Left lung (tissue), 4 donors: ENCODE measurements at regions not wholly inside any gene's neighbourhood (a gene's known extent, or its start where the extent isn't known, plus 50 kb on each side); places are given as distances from the start of the nearest gene placed in this dataset.

Experiments
- ATAC-seq: fragments of 200-7000 bp; cut with Tn5 transposase; one replicate; pipeline ENCODE4 v1.9.1; 2020; ENCODE audit warnings: moderate library complexity
- DNase-seq, 4 donors: peaks; one replicate each; pipeline ENCODE4 v3.0.0-alpha.2; 2013 to 2020
- H3K27ac ChIP-seq, 2 donors: fragments of 200-600 bp; sonication (generic) in 1 of 2; one replicate each; pipeline versions ENCODE4 v1.5.0 to v1.8.0; 2020 to 2021
- H3K27me3 ChIP-seq, 2 donors: fragments of 200-600 bp; sonication (generic) in 1 of 2; one replicate each; pipeline versions ENCODE4 v1.5.0 to v1.8.0; 2020 to 2021
- H3K36me3 ChIP-seq, 2 donors: fragments of 200-600 bp; sonication (generic) in 1 of 2; one replicate each; pipeline versions ENCODE4 v1.5.0 to v1.8.0; 2020 to 2021
- H3K4me1 ChIP-seq, 2 donors: fragments of 200-600 bp; one replicate each; pipeline ENCODE4 v1.8.0; 2021
- H3K4me3 ChIP-seq, 2 donors: fragments of 200-600 bp; sonication (generic) in 1 of 2; one replicate each; pipeline versions ENCODE4 v1.5.0 to v1.8.0; 2020 to 2021; ENCODE audit warnings: mild to moderate bottlenecking in 1 of 2
- H3K9me3 ChIP-seq, 2 donors: fragments of 200-600 bp; sonication (generic) in 1 of 2; one replicate each; pipeline versions ENCODE4 v1.5.0 to v1.8.0; 2020 to 2021
- CTCF ChIP-seq, 2 donors: fragments of 200-600 bp; sonication (generic) in 1 of 2; IDR thresholded peaks; one replicate each; pipeline versions ENCODE4 v1.5.0 to v1.8.0; 2021; ENCODE audit warnings: antibody characterized with exemption in 2 of 2
- intact Hi-C, 2 donors: fragments of 100-400 bp; cut with DNase I; formaldehyde crosslinking; loops; one replicate each; pipeline versions ENCODE4 v1.11.2 to v1.14.2; 2022
- donor health status: DM: no; HTN: yes; CAD: no.
- donor health status: DM: no; HTN: no; CAD: no.

GRCh38 chr11:23604966-23605365, 744.7 kb upstream of the CCDC179 start:
- H3K4me3 ChIP-seq: no peak overlapping the region
- DNase-seq: peak in 2 of 4 donors; percentile 4 to 5
- no peaks in the 10 kb centered on the region for H3K27me3 ChIP-seq
- TF ChIP-seq CTCF (IDR thresholded peaks at IDR 0.05): no peak
- H3K27ac ChIP-seq: no peak overlapping the region
- intact Hi-C loops: no loop called here
- no peaks in the 10 kb centered on the region for H3K4me1 ChIP-seq
- no peak for ATAC-seq
- H3K36me3 ChIP-seq: no peaks in the 10 kb centered on the region
- no peaks in the 10 kb centered on the region for H3K9me3 ChIP-seq

GRCh38 chr11:23606191-23606590, 745.9 kb upstream of the CCDC179 start:
- intact Hi-C loops: no loop called here
- H3K27me3 ChIP-seq: no peaks in the 10 kb centered on the region
- H3K36me3 ChIP-seq: no peaks in the 10 kb centered on the region
- no peaks in the 10 kb centered on the region for H3K9me3 ChIP-seq
- no peak for ATAC-seq
- DNase-seq: no peak
- no peaks in the 10 kb centered on the region for H3K4me1 ChIP-seq
- TF ChIP-seq CTCF (IDR thresholded peaks at IDR 0.05): no peak
- no peak overlapping the region for H3K4me3 ChIP-seq
- no peak overlapping the region for H3K27ac ChIP-seq

GRCh38 chr11:23611726-23612125, 751.5 kb upstream of the CCDC179 start:
- H3K27ac ChIP-seq: no peak overlapping the region
- peak in 1 of 4 donors; percentile 5 for DNase-seq
- no peak overlapping the region for H3K4me3 ChIP-seq
- no peaks in the 10 kb centered on the region for H3K27me3 ChIP-seq
- no peaks in the 10 kb centered on the region for H3K36me3 ChIP-seq
- no peak for TF ChIP-seq CTCF (IDR thresholded peaks at IDR 0.05)
- intact Hi-C loops: no loop called here
- ATAC-seq: no peak
- no peaks in the 10 kb centered on the region for H3K9me3 ChIP-seq
- no peaks in the 10 kb centered on the region for H3K4me1 ChIP-seq

- no peak for DNase-seq
- no peaks in the 10 kb centered on the region for H3K9me3 ChIP-seq
- H3K4me1 ChIP-seq: no peaks in the 10 kb centered on the region
- H3K4me3 ChIP-seq: no peak overlapping the region
- no peaks in the 10 kb centered on the region for H3K36me3 ChIP-seq
- TF ChIP-seq CTCF (IDR thresholded peaks at IDR 0.05): no peak
- ATAC-seq: no peak
- no peak overlapping the region for H3K27ac ChIP-seq
- no peaks in the 10 kb centered on the region for H3K27me3 ChIP-seq
- intact Hi-C loops: no loop called here
Measured at GRCh38 chr11:23620617-23621016, 760.3 kb upstream of the CCDC179 start.

- Histone ChIP-seq H3K4me1 (no peaks in the 10 kb centered on the region), H3K27ac (no peak overlapping the region), H3K27me3 (no peaks in the 10 kb centered on the region), H3K36me3 (no peaks in the 10 kb centered on the region), H3K9me3 (peaks cover 0 to 13% of the 10 kb centered on the region in 2 donors), H3K4me3 (no peak overlapping the region)
- DNase-seq: no peak
- no peak for TF ChIP-seq CTCF (IDR thresholded peaks at IDR 0.05)
- ATAC-seq: no peak
- intact Hi-C loops: no loop called here
Measured at GRCh38 chr11:23632293-23632692, 772.0 kb upstream of the CCDC179 start.
